ENCODE measurements at regions not wholly inside any gene's neighbourhood (a gene's known extent, or its start where the extent isn't known, plus 50 kb on each side); places are given as distances from the start of the nearest gene placed in this dataset.

- Histone ChIP-seq H3K27me3 (ENCODE audit: control insufficient read depth in 3 of 3, insufficient read depth in 3 of 3, low read length in 3 of 3) (peaks cover 0 to 17% (median 0%) of the 10 kb centered on the region in 3 donors), H3K4me3 (ENCODE audit: low read depth in 1 of 3, low read length in 3 of 3) (no peak overlapping the region), H3K9me3 (ENCODE audit: control insufficient read depth in 2 of 2, insufficient read depth in 1 of 2, low read depth in 1 of 2, low read length in 1 of 2) (peaks cover 0 to 2% of the 10 kb centered on the region in 2 donors), H3K36me3 (ENCODE audit: control insufficient read depth in 3 of 3, insufficient read depth in 2 of 3, low read depth in 1 of 3, low read length in 3 of 3) (no peaks in the 10 kb centered on the region), H3K4me1 (ENCODE audit: control insufficient read depth in 3 of 3, insufficient read depth in 2 of 3, low read depth in 1 of 3, low read length in 2 of 3) (no peaks in the 10 kb centered on the region), H3K27ac (ENCODE audit: low read depth in 1 of 3, low read length in 2 of 3) (no peak overlapping the region)
- DNase-seq (no peak), FAIRE-seq (no peak)
- WGBS, 3 donors = 59 to 72% (median 61%) methylated on average over 4 of the region's 4 CpGs
These were observed 429.7 kb downstream of the MIAT start for GRCh38 chr22:27087051-27087450.

GRCh38 chr22:27088026-27088425 is 430.6 kb downstream of the MIAT start:
- Histone ChIP-seq H3K9me3 (ENCODE audit: control insufficient read depth in 2 of 2, insufficient read depth in 1 of 2, low read depth in 1 of 2, low read length in 1 of 2) (peaks cover 0 to 2% of the 10 kb centered on the region in 2 donors), H3K36me3 (ENCODE audit: control insufficient read depth in 3 of 3, insufficient read depth in 2 of 3, low read depth in 1 of 3, low read length in 3 of 3) (no peaks in the 10 kb centered on the region), H3K27me3 (ENCODE audit: control insufficient read depth in 3 of 3, insufficient read depth in 3 of 3, low read length in 3 of 3) (peaks cover 0 to 17% (median 0%) of the 10 kb centered on the region in 3 donors), H3K4me3 (ENCODE audit: low read depth in 1 of 3, low read length in 3 of 3) (no peak overlapping the region), H3K27ac (ENCODE audit: low read depth in 1 of 3, low read length in 2 of 3) (no peak overlapping the region), H3K4me1 (ENCODE audit: control insufficient read depth in 3 of 3, insufficient read depth in 2 of 3, low read depth in 1 of 3, low read length in 2 of 3) (no peaks in the 10 kb centered on the region)
- FAIRE-seq = no peak
- 0 to 34% (median 9%) methylated on average over 1 of the region's 1 CpG for WGBS, 3 donors
- DNase-seq = no peak

GRCh38 chr22:27089264-27089663 is 431.9 kb downstream of the MIAT start:
- Histone ChIP-seq H3K9me3 (ENCODE audit: control insufficient read depth in 2 of 2, insufficient read depth in 1 of 2, low read depth in 1 of 2, low read length in 1 of 2) (peaks cover 0 to 2% of the 10 kb centered on the region in 2 donors), H3K36me3 (ENCODE audit: control insufficient read depth in 3 of 3, insufficient read depth in 2 of 3, low read depth in 1 of 3, low read length in 3 of 3) (no peaks in the 10 kb centered on the region), H3K27me3 (ENCODE audit: control insufficient read depth in 3 of 3, insufficient read depth in 3 of 3, low read length in 3 of 3) (peaks cover 0 to 17% (median 0%) of the 10 kb centered on the region in 3 donors), H3K4me3 (ENCODE audit: low read depth in 1 of 3, low read length in 3 of 3) (no peak overlapping the region), H3K4me1 (ENCODE audit: control insufficient read depth in 3 of 3, insufficient read depth in 2 of 3, low read depth in 1 of 3, low read length in 2 of 3) (no peaks in the 10 kb centered on the region), H3K27ac (ENCODE audit: low read depth in 1 of 3, low read length in 2 of 3) (no peak overlapping the region)
- DNase-seq (no peak), FAIRE-seq (no peak)
- WGBS, 3 donors = 9 to 43% (median 19%) methylated on average over 3 of the region's 3 CpGs

GRCh38 chr22:27090611-27091011 is 433.2 kb downstream of the MIAT start:
- DNase-seq (no peak), FAIRE-seq (no peak)
- Histone ChIP-seq H3K27ac (ENCODE audit: low read depth in 1 of 3, low read length in 2 of 3) (no peak overlapping the region), H3K4me3 (ENCODE audit: low read depth in 1 of 3, low read length in 3 of 3) (no peak overlapping the region), H3K4me1 (ENCODE audit: control insufficient read depth in 3 of 3, insufficient read depth in 2 of 3, low read depth in 1 of 3, low read length in 2 of 3) (no peaks in the 10 kb centered on the region), H3K27me3 (ENCODE audit: control insufficient read depth in 3 of 3, insufficient read depth in 3 of 3, low read length in 3 of 3) (peaks cover 0 to 16% (median 0%) of the 10 kb centered on the region in 3 donors), H3K36me3 (ENCODE audit: control insufficient read depth in 3 of 3, insufficient read depth in 2 of 3, low read depth in 1 of 3, low read length in 3 of 3) (no peaks in the 10 kb centered on the region), H3K9me3 (ENCODE audit: control insufficient read depth in 2 of 2, insufficient read depth in 1 of 2, low read depth in 1 of 2, low read length in 1 of 2) (peaks cover 0 to 2% of the 10 kb centered on the region in 2 donors)
- 79 to 81% (median 79%) methylated on average over 17 of the region's 17 CpGs for WGBS, 3 donors

- Histone ChIP-seq H3K9me3 (ENCODE audit: control insufficient read depth in 2 of 2, insufficient read depth in 1 of 2, low read depth in 1 of 2, low read length in 1 of 2) (peaks cover 0 to 2% of the 10 kb centered on the region in 2 donors), H3K27me3 (ENCODE audit: control insufficient read depth in 3 of 3, insufficient read depth in 3 of 3, low read length in 3 of 3) (peaks cover 0 to 3% (median 0%) of the 10 kb centered on the region in 3 donors), H3K4me3 (ENCODE audit: low read depth in 1 of 3, low read length in 3 of 3) (no peak overlapping the region), H3K27ac (ENCODE audit: low read depth in 1 of 3, low read length in 2 of 3) (no peak overlapping the region), H3K36me3 (ENCODE audit: control insufficient read depth in 3 of 3, insufficient read depth in 2 of 3, low read depth in 1 of 3, low read length in 3 of 3) (no peaks in the 10 kb centered on the region), H3K4me1 (ENCODE audit: control insufficient read depth in 3 of 3, insufficient read depth in 2 of 3, low read depth in 1 of 3, low read length in 2 of 3) (no peaks in the 10 kb centered on the region)
- DNase-seq (no peak), FAIRE-seq (no peak)
- 67 to 93% (median 67%) methylated on average over 4 of the region's 4 CpGs for WGBS, 3 donors
These were observed 436.0 kb downstream of the MIAT start for GRCh38 chr22:27093422-27093821.

GRCh38 chr22:27094633-27095308 is 437.4 kb downstream of the MIAT start:
- DNase-seq (no peak), FAIRE-seq (no peak)
- H3K27ac ChIP-seq (ENCODE audit: low read depth in 1 of 3, low read length in 2 of 3) = no peak overlapping the region
- no peaks in the 10 kb centered on the region for H3K9me3 ChIP-seq (ENCODE audit: control insufficient read depth in 2 of 2, insufficient read depth in 1 of 2, low read depth in 1 of 2, low read length in 1 of 2)
- WGBS, 3 donors = 71 to 79% (median 75%) methylated on average over 11 of the region's 11 CpGs
- no peaks in the 10 kb centered on the region for H3K36me3 ChIP-seq (ENCODE audit: control insufficient read depth in 3 of 3, insufficient read depth in 2 of 3, low read depth in 1 of 3, low read length in 3 of 3)
- no peak overlapping the region for H3K4me3 ChIP-seq (ENCODE audit: low read depth in 1 of 3, low read length in 3 of 3)
- no peaks in the 10 kb centered on the region for H3K4me1 ChIP-seq (ENCODE audit: control insufficient read depth in 3 of 3, insufficient read depth in 2 of 3, low read depth in 1 of 3, low read length in 2 of 3)
- no peaks in the 10 kb centered on the region for H3K27me3 ChIP-seq (ENCODE audit: control insufficient read depth in 3 of 3, insufficient read depth in 3 of 3, low read length in 3 of 3)

- Histone ChIP-seq H3K36me3 (ENCODE audit: control insufficient read depth in 3 of 3, insufficient read depth in 2 of 3, low read depth in 1 of 3, low read length in 3 of 3) (no peaks in the 10 kb centered on the region), H3K27me3 (ENCODE audit: control insufficient read depth in 3 of 3, insufficient read depth in 3 of 3, low read length in 3 of 3) (peaks cover 0 to 19% (median 0%) of the 10 kb centered on the region in 3 donors), H3K27ac (ENCODE audit: low read depth in 1 of 3, low read length in 2 of 3) (no peak overlapping the region), H3K9me3 (ENCODE audit: control insufficient read depth in 2 of 2, insufficient read depth in 1 of 2, low read depth in 1 of 2, low read length in 1 of 2) (no peaks in the 10 kb centered on the region), H3K4me1 (ENCODE audit: control insufficient read depth in 3 of 3, insufficient read depth in 2 of 3, low read depth in 1 of 3, low read length in 2 of 3) (no peaks in the 10 kb centered on the region), H3K4me3 (ENCODE audit: low read depth in 1 of 3, low read length in 3 of 3) (no peak overlapping the region)
- FAIRE-seq (no peak), DNase-seq (no peak)
- 54 to 65% (median 55%) methylated on average over 5 of the region's 5 CpGs for WGBS, 3 donors
These were observed 440.1 kb downstream of the MIAT start for GRCh38 chr22:27097506-27097905.

GRCh38 chr22:27097933-27098332 is 440.5 kb downstream of the MIAT start:
- H3K27me3 ChIP-seq (ENCODE audit: control insufficient read depth in 3 of 3, insufficient read depth in 3 of 3, low read length in 3 of 3) = peaks cover 0 to 19% (median 0%) of the 10 kb centered on the region in 3 donors
- no peaks in the 10 kb centered on the region for H3K36me3 ChIP-seq (ENCODE audit: control insufficient read depth in 3 of 3, insufficient read depth in 2 of 3, low read depth in 1 of 3, low read length in 3 of 3)
- 27 to 59% (median 32%) methylated on average over 2 of the region's 2 CpGs for WGBS, 3 donors
- no peaks in the 10 kb centered on the region for H3K9me3 ChIP-seq (ENCODE audit: control insufficient read depth in 2 of 2, insufficient read depth in 1 of 2, low read depth in 1 of 2, low read length in 1 of 2)
- FAIRE-seq (no peak), DNase-seq (no peak)
- no peak overlapping the region for H3K27ac ChIP-seq (ENCODE audit: low read depth in 1 of 3, low read length in 2 of 3)
- H3K4me3 ChIP-seq (ENCODE audit: low read depth in 1 of 3, low read length in 3 of 3) = no peak overlapping the region
- no peaks in the 10 kb centered on the region for H3K4me1 ChIP-seq (ENCODE audit: control insufficient read depth in 3 of 3, insufficient read depth in 2 of 3, low read depth in 1 of 3, low read length in 2 of 3)
